ENCODE measurements at regions not wholly inside any gene's neighbourhood (a gene's known extent, or its start where the extent isn't known, plus 50 kb on each side); places are given as distances from the start of the nearest gene placed in this dataset. TPM values are rescaled to one million over a fixed set of nuclear protein-coding genes. Genes with fewer than 3 reads are reported as not detected.

DNA sequence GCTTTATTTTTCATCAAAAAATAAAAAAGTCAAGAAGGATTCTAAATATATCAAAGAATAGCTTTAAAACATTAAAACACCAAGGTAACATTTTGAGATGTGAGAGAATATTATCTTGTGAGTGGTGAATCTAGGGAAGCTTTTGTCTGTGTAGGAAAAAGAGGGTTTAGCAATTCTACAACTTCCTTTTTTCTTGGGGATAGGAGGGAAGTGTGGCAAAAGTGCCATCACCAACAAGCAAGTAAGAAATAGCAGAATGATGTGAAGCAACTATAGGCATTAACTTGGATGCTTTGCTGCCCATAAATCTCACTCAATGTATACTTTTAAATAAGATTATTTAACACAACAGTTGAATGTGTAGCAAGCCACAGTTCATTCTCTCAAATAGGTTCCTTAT lies 57.8 kb upstream of the SUCLG2 start:
- Histone ChIP-seq H3K27me3 (no peaks in the 10 kb centered on the region), H3K27ac (no peak overlapping the region), H3K9me3 (no peaks in the 10 kb centered on the region), H3K36me3 (no peaks in the 10 kb centered on the region), H3K4me1 (ENCODE audit: insufficient read depth) (no peaks in the 10 kb centered on the region), H3K4me3 (no peak overlapping the region)
- intact Hi-C loops (cut with DNase I), result no loop called here
- DNase-seq, result no peak
- TF ChIP-seq POLR2A (IDR thresholded peaks at IDR 0.05) (no peak), EP300 (IDR thresholded peaks at IDR 0.05) (no peak)
- TF ChIP-seq, protein P1, sequence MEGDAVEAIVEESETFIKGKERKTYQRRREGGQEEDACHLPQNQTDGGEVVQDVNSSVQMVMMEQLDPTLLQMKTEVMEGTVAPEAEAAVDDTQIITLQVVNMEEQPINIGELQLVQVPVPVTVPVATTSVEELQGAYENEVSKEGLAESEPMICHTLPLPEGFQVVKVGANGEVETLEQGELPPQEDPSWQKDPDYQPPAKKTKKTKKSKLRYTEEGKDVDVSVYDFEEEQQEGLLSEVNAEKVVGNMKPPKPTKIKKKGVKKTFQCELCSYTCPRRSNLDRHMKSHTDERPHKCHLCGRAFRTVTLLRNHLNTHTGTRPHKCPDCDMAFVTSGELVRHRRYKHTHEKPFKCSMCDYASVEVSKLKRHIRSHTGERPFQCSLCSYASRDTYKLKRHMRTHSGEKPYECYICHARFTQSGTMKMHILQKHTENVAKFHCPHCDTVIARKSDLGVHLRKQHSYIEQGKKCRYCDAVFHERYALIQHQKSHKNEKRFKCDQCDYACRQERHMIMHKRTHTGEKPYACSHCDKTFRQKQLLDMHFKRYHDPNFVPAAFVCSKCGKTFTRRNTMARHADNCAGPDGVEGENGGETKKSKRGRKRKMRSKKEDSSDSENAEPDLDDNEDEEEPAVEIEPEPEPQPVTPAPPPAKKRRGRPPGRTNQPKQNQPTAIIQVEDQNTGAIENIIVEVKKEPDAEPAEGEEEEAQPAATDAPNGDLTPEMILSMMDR (IDR thresholded peaks at IDR 0.05), result no peak

GRCh38 chr3:67710396-67710795 lies 56.0 kb upstream of the SUCLG2 start:
- no peaks in the 10 kb centered on the region for H3K27me3 ChIP-seq
- no peak for DNase-seq
- no peak overlapping the region for H3K27ac ChIP-seq
- TF ChIP-seq EP300 (IDR thresholded peaks at IDR 0.05), result no peak
- TF ChIP-seq, protein P1 (IDR thresholded peaks at IDR 0.05), result no peak
- no peak for TF ChIP-seq POLR2A (IDR thresholded peaks at IDR 0.05)
- intact Hi-C loops (cut with DNase I), result no loop called here
- no peak overlapping the region for H3K4me3 ChIP-seq
- H3K9me3 ChIP-seq, result no peaks in the 10 kb centered on the region
- H3K4me1 ChIP-seq (ENCODE audit: insufficient read depth), result no peaks in the 10 kb centered on the region
- H3K36me3 ChIP-seq, result no peaks in the 10 kb centered on the region

DNA sequence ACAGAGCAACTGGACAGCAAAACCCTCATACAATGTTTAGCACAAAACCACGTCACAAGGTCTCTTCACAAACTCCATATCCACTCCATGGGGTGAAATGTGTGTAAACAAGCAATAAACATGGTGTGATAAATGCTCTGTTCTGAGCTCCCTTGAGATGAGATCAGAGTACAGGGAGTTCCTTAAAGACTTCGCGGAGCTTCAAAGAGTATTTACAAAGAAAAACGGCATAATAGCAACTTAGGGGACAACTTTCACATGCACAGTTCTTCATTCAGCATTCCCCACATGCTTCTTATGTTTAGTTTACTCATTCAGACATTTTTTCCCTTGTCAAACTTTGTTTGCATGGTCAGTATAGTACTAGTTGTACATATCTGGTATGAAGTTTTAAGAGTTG lies 52.5 kb upstream of the SUCLG2 start:
- intact Hi-C loops (cut with DNase I), result no loop called here
- DNase-seq, result no peak
- 36 to 42% (median 37%) methylated on average over 4 of the region's 4 CpGs for WGBS, 3 donors

DNA sequence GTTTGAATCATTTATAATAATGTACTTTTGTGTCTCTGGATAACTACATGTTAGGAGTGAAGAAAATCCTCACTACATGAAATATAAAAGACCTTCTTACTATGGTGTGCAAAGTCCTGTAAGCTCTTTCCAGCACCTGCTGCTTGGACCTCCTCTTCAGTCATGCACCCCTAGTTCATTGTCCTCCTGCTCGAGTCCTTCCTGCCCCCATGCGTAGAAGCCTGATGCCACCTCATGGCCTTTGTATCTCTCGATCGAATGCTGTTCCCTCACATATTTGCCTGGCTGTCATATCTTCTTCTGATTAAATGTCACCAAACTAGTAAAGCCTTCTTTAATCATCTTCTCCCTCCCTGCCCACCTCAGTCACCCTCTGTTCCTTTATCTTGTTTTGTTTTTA lies 49.9 kb upstream of the SUCLG2 start:
- TF ChIP-seq EP300 (IDR thresholded peaks at IDR 0.05) (no peak), POLR2A (IDR thresholded peaks at IDR 0.05) (no peak)
- TF ChIP-seq, protein P1 (IDR thresholded peaks at IDR 0.05), result no peak
- H3K27me3 ChIP-seq, result no peaks in the 10 kb centered on the region
- H3K4me3 ChIP-seq, result no peak overlapping the region
- no peaks in the 10 kb centered on the region for H3K9me3 ChIP-seq
- intact Hi-C loops (cut with DNase I), result no loop called here
- DNase-seq, result no peak
- no peaks in the 10 kb centered on the region for H3K36me3 ChIP-seq
- WGBS, 3 donors, result 90% methylated on average over 4 of the region's 4 CpGs
- no peaks in the 10 kb centered on the region for H3K4me1 ChIP-seq (ENCODE audit: insufficient read depth)
- H3K27ac ChIP-seq, result no peak overlapping the region

More for the DNA sequence above, 52.5 kb upstream of the SUCLG2 start:
- no peaks in the 10 kb centered on the region for H3K27me3 ChIP-seq
- no peak overlapping the region for H3K4me3 ChIP-seq
- no peaks in the 10 kb centered on the region for H3K9me3 ChIP-seq
- H3K36me3 ChIP-seq, result no peaks in the 10 kb centered on the region
- no peak overlapping the region for H3K27ac ChIP-seq
- no peaks in the 10 kb centered on the region for H3K4me1 ChIP-seq (ENCODE audit: insufficient read depth)
- TF ChIP-seq, protein P1 (IDR thresholded peaks at IDR 0.05), result no peak
- TF ChIP-seq EP300 (IDR thresholded peaks at IDR 0.05) (no peak), POLR2A (IDR thresholded peaks at IDR 0.05) (no peak)

Small RNAs in the stretch of these regions (small RNA-seq; reads per million reads assigned to genes)
- not detected for gene AC107626.1

Data from ovary (tissue), 7 donors.